GM12892 (cell line): ENCODE measurements at regions not wholly inside any gene's neighbourhood (a gene's known extent, or its start where the extent isn't known, plus 50 kb on each side); places are given as distances from the start of the nearest gene placed in this dataset.

Experiments used
- POLR2A ChIP-seq: IDR thresholded peaks from 2 replicates; pipeline ENCODE4 v1.6.1; 2011; ENCODE audit warnings: low read depth, low read length, control low read depth
- POLR2AphosphoS5 ChIP-seq: IDR thresholded peaks from 2 replicates; pipeline ENCODE4 v1.6.1; 2011; ENCODE audit warnings: low read depth, low read length, control low read depth
- TAF1 ChIP-seq: IDR thresholded peaks from 2 replicates; pipeline ENCODE4 v1.6.1; 2011; ENCODE audit warnings: low read depth, mild to moderate bottlenecking, control low read depth, low read length, borderline replicate concordance

- TF ChIP-seq POLR2A (no peak), TAF1 (no peak), POLR2AphosphoS5 (no peak)
Measured at GRCh38 chr2:238658820-238659219, 189.1 kb upstream of the TWIST2 start.
